ENCODE measurements at regions not wholly inside any gene's neighbourhood (a gene's known extent, or its start where the extent isn't known, plus 50 kb on each side); places are given as distances from the start of the nearest gene placed in this dataset.

DNA sequence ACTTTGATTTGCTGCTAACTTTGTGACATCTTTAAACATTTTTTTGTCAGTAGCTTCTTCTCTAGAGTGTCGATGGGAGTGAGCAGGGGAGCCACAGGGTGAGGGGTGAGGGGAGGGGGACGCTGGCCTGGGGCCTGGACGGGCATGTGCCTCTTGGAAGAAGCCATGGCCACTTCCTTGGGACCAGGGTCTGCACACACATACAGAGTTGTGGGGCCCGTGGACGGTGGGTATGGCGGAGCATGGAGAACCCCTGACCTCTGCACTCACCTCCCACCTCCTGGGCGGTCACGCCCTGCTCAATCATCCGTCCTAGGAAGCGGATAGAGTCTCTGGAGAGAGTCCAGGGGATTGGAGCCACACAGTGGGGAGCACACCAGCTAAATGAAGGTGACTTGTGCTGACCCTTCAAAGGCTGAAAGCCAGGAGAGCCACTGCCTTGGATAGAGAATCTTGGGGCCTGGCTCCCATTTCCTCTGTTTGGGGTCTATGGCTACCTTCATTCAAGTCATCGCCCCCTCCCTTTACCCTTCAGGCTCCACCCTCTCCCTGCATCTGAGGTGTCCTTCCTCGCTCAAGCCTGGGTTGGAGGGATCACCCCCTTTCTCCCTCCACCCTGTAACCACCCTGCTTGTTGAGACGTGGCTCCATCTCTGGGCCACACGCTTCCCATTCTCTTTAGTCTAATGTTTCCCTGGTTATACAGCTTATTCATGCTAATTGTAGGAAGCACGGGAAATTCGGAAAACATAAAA is 63.9 kb upstream of the HAAO start:
- TF ChIP-seq POLR2A (IDR thresholded peaks at IDR 0.05; ENCODE audit: low read depth, low read length) (no peak), GATA2 (IDR thresholded peaks at IDR 0.05; ENCODE audit: insufficient read depth, insufficient read length, low read depth, low read length) (no peak), JUN (IDR thresholded peaks at IDR 0.05; ENCODE audit: borderline replicate concordance, insufficient read depth, insufficient read length, low read depth) (no peak), MYC (IDR thresholded peaks at IDR 0.05; ENCODE audit: low read depth, low read length) (no peak), POLR2AphosphoS5 (IDR thresholded peaks at IDR 0.05; ENCODE audit: insufficient read depth, low read depth, low read length) (no peak), FOS (IDR thresholded peaks at IDR 0.05; ENCODE audit: borderline replicate concordance, insufficient read depth, low read length) (no peak), EZH2 (IDR thresholded peaks at IDR 0.05; ENCODE audit: borderline replicate concordance, low read depth, low read length, severe bottlenecking) (no peak)
- TF ChIP-seq, protein P1, sequence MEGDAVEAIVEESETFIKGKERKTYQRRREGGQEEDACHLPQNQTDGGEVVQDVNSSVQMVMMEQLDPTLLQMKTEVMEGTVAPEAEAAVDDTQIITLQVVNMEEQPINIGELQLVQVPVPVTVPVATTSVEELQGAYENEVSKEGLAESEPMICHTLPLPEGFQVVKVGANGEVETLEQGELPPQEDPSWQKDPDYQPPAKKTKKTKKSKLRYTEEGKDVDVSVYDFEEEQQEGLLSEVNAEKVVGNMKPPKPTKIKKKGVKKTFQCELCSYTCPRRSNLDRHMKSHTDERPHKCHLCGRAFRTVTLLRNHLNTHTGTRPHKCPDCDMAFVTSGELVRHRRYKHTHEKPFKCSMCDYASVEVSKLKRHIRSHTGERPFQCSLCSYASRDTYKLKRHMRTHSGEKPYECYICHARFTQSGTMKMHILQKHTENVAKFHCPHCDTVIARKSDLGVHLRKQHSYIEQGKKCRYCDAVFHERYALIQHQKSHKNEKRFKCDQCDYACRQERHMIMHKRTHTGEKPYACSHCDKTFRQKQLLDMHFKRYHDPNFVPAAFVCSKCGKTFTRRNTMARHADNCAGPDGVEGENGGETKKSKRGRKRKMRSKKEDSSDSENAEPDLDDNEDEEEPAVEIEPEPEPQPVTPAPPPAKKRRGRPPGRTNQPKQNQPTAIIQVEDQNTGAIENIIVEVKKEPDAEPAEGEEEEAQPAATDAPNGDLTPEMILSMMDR (IDR thresholded peaks at IDR 0.05; ENCODE audit: extremely low read depth in 1 of 2, insufficient read depth in 1 of 2, low read depth in 1 of 2, low read length in 2 of 2), result no peak
- TF ChIP-seq, protein P2, sequence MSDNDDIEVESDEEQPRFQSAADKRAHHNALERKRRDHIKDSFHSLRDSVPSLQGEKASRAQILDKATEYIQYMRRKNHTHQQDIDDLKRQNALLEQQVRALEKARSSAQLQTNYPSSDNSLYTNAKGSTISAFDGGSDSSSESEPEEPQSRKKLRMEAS (IDR thresholded peaks at IDR 0.05; ENCODE audit: insufficient read depth, insufficient read length), result no peak
- ChIA-PET POLR2A (interaction anchor here (0.6 kb wide), 1 partner anchor 11 kb away, joined by 5 read pairs; no protein-coding TSS in a partner anchor), CTCF (interaction anchor here (0.9 to 4.9 kb wide), 5 partner anchors 28 to 628 kb away, joined by 3 to 30 read pairs (median 3); no protein-coding TSS in a partner anchor)
- no peak for DNase-seq (ENCODE audit: low read depth, low spot score)
- intact Hi-C loops (cut with micrococcal nuclease) (no loop called here), dilution Hi-C loops (cut with MboI; ENCODE audit: extremely low pct_ligation_motif_present, low sequenced_read_pairs) (no loop called here)
- Histone ChIP-seq H3K27me3 (ENCODE audit: control insufficient read depth in 2 of 2, insufficient read depth in 2 of 2, low read length in 2 of 2) (no peaks in the 10 kb centered on the region), H3K4me1 (ENCODE audit: control insufficient read depth, extremely low read depth, insufficient read depth, low read length) (peaks cover 19% of the 10 kb centered on the region), H3K9me3 (replicated peaks; ENCODE audit: control insufficient read depth, insufficient read depth, low read length) (no peaks in the 10 kb centered on the region), H3K36me3 (ENCODE audit: control insufficient read depth in 2 of 2, extremely low read depth in 1 of 2, insufficient read depth in 2 of 2, low read length in 2 of 2) (no peaks in the 10 kb centered on the region), H4K20me1 (replicated peaks; ENCODE audit: control insufficient read depth, extremely low read depth, insufficient read depth, low read length) (no peaks in the 10 kb centered on the region), H3K4me2 (ENCODE audit: insufficient read depth, low read length) (no peak overlapping the region), H3K27ac (ENCODE audit: insufficient read depth, low read depth, low read length) (no peak overlapping the region), H3K79me2 (ENCODE audit: control insufficient read depth, insufficient read depth, low read length) (no peaks in the 10 kb centered on the region), H3K9ac (replicated peaks; ENCODE audit: extremely low read depth, insufficient read depth, low read length) (no peak overlapping the region), H3K9me1 (replicated peaks; ENCODE audit: control insufficient read depth, extremely low read depth, insufficient read depth, low read length) (no peaks in the 10 kb centered on the region), H3K4me3 (replicated peaks in 1 of 3; ENCODE audit: insufficient read depth in 1 of 3, low read depth in 1 of 3, low read length in 3 of 3) (no peak overlapping the region), H2AFZ (ENCODE audit: low read depth, low read length) (no peak overlapping the region)
- no TSS peak for BruUV-seq (replicated peaks)
- FAIRE-seq, result no peak

Data from endothelial cell of umbilical vein (primary cell).